ENCODE measurements at regions not wholly inside any gene's neighbourhood (a gene's known extent, or its start where the extent isn't known, plus 50 kb on each side); places are given as distances from the start of the nearest gene placed in this dataset.

GRCh38 chr3:166405465-166405864 lies 568.2 kb upstream of the BCHE start:
- ChIA-PET POLR2A (no interaction called here), CTCF (no interaction called here)
- Mint-ChIP-seq H3K9me3 (peaks cover 6% of the 10 kb centered on the region), H3K27ac (no peak overlapping the region), H3K27me3 (no peaks in the 10 kb centered on the region), H3K4me1 (ENCODE audit: low read depth) (no peaks in the 10 kb centered on the region), H3K36me3 (ENCODE audit: low read depth) (no peaks in the 10 kb centered on the region), H3K4me3 (no peak overlapping the region)
- no peak for DNase-seq
- Histone ChIP-seq H3K9me3 (ENCODE audit: control insufficient read depth in 1 of 2, insufficient read depth in 1 of 2, low read length in 2 of 2) (no peaks in the 10 kb centered on the region), H3K36me3 (ENCODE audit: insufficient read depth, low read length) (no peaks in the 10 kb centered on the region), H3K27me3 (ENCODE audit: control insufficient read depth in 1 of 2, insufficient read depth in 2 of 2, low read length in 2 of 2) (no peaks in the 10 kb centered on the region), H3K4me3 (ENCODE audit: low read length) (no peak overlapping the region), H3K27ac (ENCODE audit: low read depth in 1 of 2, low read length in 2 of 2) (no peak overlapping the region), H3K4me1 (ENCODE audit: insufficient read depth, low read length) (no peaks in the 10 kb centered on the region)
- no peak for TF ChIP-seq CTCF (IDR thresholded peaks at IDR 0.05)
- ATAC-seq (ENCODE audit: poor library complexity): no peak
- intact Hi-C loops (cut with DNase I, micrococcal nuclease): no loop called here

- no peaks in the 10 kb centered on the region for H3K27me3 Mint-ChIP-seq
- H3K9me3 Mint-ChIP-seq: peaks cover 10% of the 10 kb centered on the region
- ChIA-PET POLR2A (no interaction called here), CTCF (no interaction called here)
- H3K4me3 Mint-ChIP-seq: no peak overlapping the region
- H3K4me1 ChIP-seq (ENCODE audit: insufficient read depth, low read length): no peaks in the 10 kb centered on the region
- H3K4me3 ChIP-seq (ENCODE audit: low read length): no peak overlapping the region
- no peak for ATAC-seq (ENCODE audit: poor library complexity)
- no peak for TF ChIP-seq CTCF (IDR thresholded peaks at IDR 0.05)
- peaks cover 3 to 4% of the 10 kb centered on the region in 2 experiments for H3K9me3 ChIP-seq (ENCODE audit: control insufficient read depth in 1 of 2, insufficient read depth in 1 of 2, low read length in 2 of 2)
- H3K27ac ChIP-seq (ENCODE audit: low read depth in 1 of 2, low read length in 2 of 2): no peak overlapping the region
- no peaks in the 10 kb centered on the region for H3K4me1 Mint-ChIP-seq (ENCODE audit: low read depth)
- H3K27ac Mint-ChIP-seq: no peak overlapping the region
- no peaks in the 10 kb centered on the region for H3K27me3 ChIP-seq (ENCODE audit: control insufficient read depth in 1 of 2, insufficient read depth in 2 of 2, low read length in 2 of 2)
- no peaks in the 10 kb centered on the region for H3K36me3 ChIP-seq (ENCODE audit: insufficient read depth, low read length)
- intact Hi-C loops (cut with DNase I, micrococcal nuclease): no loop called here
- no peak for DNase-seq
- H3K36me3 Mint-ChIP-seq (ENCODE audit: low read depth): no peaks in the 10 kb centered on the region
Measured at GRCh38 chr3:166390303-166390702, 553.1 kb upstream of the BCHE start.

GRCh38 chr3:166388321-166388720 lies 551.1 kb upstream of the BCHE start:
- CTCF ChIA-PET: no interaction called here

More at GRCh38 chr3:166388321-166388720, 551.1 kb upstream of the BCHE start:
- DNase-seq (no peak), ATAC-seq (ENCODE audit: poor library complexity) (no peak)
- Mint-ChIP-seq H3K27ac (no peak overlapping the region), H3K4me1 (ENCODE audit: low read depth) (no peaks in the 10 kb centered on the region), H3K4me3 (no peak overlapping the region), H3K9me3 (peaks cover 7% of the 10 kb centered on the region), H3K27me3 (no peaks in the 10 kb centered on the region), H3K36me3 (ENCODE audit: low read depth) (no peaks in the 10 kb centered on the region)
- intact Hi-C loops (cut with DNase I, micrococcal nuclease): no loop called here
- no peaks in the 10 kb centered on the region for H3K27me3 ChIP-seq (ENCODE audit: control insufficient read depth in 1 of 2, insufficient read depth in 2 of 2, low read length in 2 of 2)
- H3K4me1 ChIP-seq (ENCODE audit: insufficient read depth, low read length): no peaks in the 10 kb centered on the region
- POLR2A ChIA-PET: no interaction called here
- H3K4me3 ChIP-seq (ENCODE audit: low read length): no peak overlapping the region
- no peaks in the 10 kb centered on the region for H3K36me3 ChIP-seq (ENCODE audit: insufficient read depth, low read length)
- TF ChIP-seq CTCF (IDR thresholded peaks at IDR 0.05): no peak
- peaks cover 3 to 4% of the 10 kb centered on the region in 2 experiments for H3K9me3 ChIP-seq (ENCODE audit: control insufficient read depth in 1 of 2, insufficient read depth in 1 of 2, low read length in 2 of 2)
- H3K27ac ChIP-seq (ENCODE audit: low read depth in 1 of 2, low read length in 2 of 2): no peak overlapping the region

Measured in CD4-positive, alpha-beta T cell (primary cell).